ENCODE measurements at regions not wholly inside any gene's neighbourhood (a gene's known extent, or its start where the extent isn't known, plus 50 kb on each side); places are given as distances from the start of the nearest gene placed in this dataset.

DNA sequence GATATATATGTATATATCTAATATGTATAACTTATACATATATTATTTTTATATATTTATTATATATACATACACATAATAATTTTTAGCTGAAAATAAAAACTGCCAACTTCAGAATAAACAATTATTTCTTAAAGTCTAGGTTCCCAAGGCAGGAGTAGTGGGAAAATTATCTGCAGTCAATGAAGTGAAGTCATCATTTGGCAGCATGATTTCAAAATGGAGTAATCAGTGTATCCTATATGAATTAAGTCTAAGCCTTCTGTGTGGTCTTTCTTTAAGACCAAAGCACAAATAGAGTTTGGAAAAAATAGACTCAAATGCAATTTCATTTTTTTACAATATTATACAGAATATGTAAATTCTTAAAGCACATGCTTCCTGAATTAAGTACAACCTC, 251.0 kb downstream of the SAMD5 start:
- DNase-seq: no peak

DNA sequence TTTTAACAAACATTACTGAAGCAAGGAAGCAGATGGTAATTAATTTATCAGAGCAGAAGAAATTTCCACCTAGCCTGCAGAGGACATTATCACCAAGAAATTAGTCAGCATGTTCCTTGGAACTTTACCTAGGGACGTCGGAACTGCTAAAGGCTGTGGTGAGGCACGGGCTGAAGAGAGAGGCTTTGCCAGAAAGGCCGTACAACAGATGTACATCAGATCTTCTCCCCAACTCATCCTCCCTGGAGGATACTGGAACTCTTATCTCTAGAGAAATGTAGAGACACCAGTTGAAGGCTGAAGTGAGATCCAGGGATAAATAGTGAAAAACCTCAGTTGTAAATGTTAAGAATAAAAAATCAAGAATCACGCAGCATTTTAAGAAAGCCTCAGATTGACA, 257.1 kb downstream of the SAMD5 start:
- no peak for DNase-seq

- peak in 1 of 2 experiments; percentile 2 for DNase-seq
Measured at GRCh38 chr6:147768969-147769368, 260.5 kb downstream of the SAMD5 start.

DNA sequence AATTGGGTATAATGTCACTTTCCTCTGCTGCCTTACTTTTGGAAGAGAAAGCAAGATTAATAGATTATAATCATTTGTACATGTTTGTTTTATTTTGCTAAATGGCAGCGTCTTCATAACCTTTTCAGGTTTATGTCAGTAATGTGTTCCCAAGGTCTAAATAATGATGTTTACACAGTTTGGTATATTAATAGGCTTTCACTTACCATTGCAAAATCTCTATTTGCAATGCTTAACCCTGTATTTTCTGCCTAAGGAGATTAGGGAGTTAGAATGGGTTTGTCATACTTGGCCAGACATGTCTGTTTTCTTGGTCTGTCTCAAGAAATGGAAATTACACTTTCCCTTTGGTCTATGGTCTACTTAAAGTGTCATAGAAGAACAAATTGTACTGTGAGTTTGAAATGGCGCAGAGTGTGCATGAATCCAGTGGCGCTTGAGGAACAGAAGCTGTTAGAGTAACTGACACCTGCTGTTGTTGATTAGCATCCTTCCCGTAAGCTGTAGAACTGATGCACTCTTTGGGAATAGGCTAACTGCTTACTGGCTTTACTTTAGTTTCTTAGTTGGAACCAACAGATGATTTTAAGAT, 261.1 kb downstream of the SAMD5 start:
- DNase-seq: peak in 1 of 2 experiments; percentile 25

DNA sequence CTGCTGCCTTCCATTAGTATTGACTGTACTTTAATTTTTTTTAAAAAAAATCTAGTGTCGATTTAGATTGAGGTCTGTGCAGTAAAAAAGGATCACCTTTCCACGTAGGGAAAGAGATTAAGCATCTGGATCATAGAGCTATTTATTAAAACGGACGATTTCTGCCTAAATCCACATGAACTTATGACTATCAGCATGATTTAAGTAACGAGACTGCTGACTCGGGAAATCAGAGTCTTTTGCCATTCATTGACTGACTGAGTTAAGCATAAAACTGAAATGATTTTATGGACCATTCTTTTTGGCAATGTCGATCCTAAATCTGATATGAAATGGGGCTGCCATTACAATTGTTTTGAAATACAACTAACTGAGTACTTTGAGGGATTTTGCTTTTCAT, 261.7 kb downstream of the SAMD5 start:
- no peak for DNase-seq

DNA sequence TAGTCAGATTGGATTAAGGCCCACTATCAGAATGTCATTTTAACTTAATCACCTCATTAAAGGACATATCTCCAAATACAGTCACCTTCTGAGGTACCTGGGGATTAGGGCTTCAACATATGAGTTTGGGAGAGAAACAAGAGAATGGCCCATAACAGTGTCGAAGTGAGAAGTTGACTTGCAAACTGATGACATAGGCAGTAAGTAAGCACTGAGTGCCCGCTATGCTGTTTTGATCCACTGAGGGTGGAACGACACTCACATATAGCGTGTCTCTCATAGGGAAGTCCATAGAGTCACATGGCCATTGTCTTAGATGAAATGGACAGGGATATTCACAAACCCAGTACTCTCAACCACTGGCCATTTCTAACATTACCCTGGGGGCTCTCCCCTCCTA, 264.2 kb downstream of the SAMD5 start:
- DNase-seq: no peak

DNA sequence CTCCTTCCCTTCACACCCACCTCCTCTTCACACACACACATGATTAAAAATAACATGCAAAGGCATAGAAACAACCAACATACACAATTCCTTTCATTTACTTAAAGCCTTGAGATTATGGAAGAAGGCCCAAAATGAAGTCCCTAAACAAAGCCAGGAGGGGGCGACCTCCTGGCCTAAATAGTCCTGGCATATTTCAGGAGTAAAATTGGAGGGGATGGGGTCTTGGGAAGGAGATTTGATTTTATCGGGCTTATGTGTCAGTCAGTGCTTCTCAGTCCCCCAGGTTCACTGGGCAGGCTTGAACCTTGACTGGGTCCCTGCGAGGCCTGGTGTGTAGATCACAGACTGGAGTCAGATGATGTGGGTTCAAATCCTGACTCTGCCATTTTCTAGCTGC, 266.4 kb downstream of the SAMD5 start:
- no peak for DNase-seq

- no peak for DNase-seq
Measured at GRCh38 chr6:147776631-147777213, 268.2 kb downstream of the SAMD5 start.

GRCh38 chr6:147779624-147780023, 271.1 kb downstream of the SAMD5 start:
- DNase-seq: no peak

DNA sequence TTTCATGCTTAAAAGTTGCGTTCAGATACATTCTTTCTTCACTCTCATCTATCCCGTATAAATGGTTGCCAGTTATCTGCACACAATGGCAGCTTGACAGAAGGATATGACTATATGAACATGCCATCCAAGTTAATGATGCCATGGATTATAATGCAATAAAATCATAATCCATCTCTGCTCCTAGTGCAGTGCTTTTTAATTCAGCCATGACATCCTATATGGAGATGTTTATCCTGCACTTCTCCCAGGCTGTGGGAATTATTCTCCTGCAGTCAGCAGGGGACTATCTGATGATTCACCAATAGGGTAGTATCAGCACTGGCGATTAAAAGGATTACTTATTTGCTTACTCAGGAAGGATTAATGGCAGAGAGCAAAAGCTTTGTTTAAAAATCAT, 273.8 kb downstream of the SAMD5 start:
- peak in 1 of 2 experiments; percentile 29 for DNase-seq

DNA sequence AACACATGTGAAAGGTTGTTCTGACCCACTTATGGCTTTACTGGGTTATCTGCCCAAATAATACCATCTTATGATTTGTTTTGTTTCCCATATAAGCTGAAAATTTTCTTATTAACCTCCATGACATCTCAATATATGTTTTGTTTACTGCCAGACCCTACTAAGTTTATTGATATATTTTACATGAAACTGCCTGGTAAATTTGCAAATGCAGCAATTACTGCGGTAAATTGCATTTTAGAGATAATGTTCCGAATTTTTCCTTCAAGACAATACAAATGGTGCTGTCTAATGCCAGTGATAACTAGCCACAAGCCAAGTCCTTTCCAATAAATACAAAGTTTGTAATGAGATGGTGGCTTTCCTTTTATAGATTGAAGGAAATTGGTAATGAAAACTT, 275.9 kb downstream of the SAMD5 start:
- DNase-seq: no peak

- peak in 1 of 2 experiments; percentile 3 for DNase-seq
Measured at GRCh38 chr6:147787417-147787816, 278.9 kb downstream of the SAMD5 start.

- DNase-seq: no peak
Measured at GRCh38 chr6:147789430-147789947, 281.0 kb downstream of the SAMD5 start.

DNA sequence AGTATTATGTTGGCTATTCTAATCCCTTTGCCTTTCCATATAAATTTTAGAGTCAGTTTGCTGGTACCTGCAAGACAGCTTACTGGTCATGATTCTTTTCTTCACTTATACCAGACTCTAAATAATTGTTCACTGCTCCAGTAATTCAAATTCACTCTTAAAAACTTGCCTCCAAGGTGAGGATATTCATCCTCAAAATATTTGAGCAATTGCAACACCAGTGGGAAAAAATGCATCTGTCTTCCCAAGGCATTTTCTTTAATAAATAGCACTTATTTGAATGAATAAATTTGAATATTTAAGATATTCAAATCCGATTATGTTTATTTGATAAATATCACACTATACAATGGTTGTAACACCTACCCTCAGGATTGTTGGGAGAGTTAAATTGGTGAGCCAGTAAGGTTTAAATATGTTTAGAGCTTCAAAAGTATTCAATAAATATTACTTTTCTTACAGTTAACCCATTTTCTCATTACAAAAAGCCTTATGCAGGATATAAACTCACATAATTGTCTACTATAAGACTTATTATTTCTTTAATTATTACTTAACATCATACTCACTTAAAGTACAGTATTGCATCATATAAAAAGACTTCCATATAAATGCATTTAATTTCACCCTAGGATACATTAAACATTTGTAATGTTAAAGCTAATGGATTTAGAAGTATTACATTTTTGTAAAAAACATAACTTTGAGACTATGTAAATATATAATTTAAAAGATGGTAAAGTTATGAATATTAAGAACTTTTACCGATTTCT, 285.6 kb downstream of the SAMD5 start:
- DNase-seq: no peak

DNA sequence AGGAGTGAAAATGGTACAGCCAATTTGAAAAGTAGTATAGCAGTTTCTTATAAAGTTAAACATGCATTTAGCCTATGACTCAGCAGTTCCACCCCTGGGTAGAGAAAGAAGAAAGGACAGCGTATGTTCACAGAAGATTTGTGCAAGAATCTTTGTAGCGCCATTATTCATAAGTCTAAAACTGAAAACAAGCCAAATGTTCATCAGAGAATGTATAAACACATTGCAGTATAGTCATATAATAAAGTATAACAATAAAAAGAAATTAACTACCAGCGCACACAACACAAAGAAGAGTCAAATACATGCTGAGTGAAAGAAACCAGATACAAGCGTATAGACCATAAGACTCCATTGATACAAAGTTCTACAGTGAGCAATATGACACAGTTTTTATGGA, 294.0 kb downstream of the SAMD5 start:
- DNase-seq: no peak

- no peak for DNase-seq
Measured at GRCh38 chr6:147805155-147805554, 296.7 kb downstream of the SAMD5 start.

DNA sequence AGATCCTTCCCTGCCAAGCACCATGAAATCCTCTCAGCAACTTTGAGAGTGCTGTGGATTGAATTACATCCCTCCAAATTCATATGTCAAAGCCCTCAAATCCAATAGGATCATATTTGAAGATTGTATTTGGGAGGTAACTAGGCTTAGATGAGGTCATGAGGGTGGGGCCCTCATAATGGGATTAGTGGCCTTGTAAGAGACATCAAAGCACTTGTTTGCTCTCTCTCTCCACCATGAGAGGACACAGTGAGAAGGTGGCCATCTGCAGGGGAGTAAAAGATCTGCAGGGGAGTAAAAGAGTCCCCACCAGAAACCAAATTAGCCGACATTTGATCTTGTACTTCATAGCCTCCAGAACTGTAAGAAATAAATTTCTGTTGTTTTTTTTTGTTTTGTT, 298.2 kb downstream of the SAMD5 start:
- DNase-seq: no peak

- DNase-seq: no peak
Measured at GRCh38 chr6:147808640-147809039, 300.1 kb downstream of the SAMD5 start.

DNA sequence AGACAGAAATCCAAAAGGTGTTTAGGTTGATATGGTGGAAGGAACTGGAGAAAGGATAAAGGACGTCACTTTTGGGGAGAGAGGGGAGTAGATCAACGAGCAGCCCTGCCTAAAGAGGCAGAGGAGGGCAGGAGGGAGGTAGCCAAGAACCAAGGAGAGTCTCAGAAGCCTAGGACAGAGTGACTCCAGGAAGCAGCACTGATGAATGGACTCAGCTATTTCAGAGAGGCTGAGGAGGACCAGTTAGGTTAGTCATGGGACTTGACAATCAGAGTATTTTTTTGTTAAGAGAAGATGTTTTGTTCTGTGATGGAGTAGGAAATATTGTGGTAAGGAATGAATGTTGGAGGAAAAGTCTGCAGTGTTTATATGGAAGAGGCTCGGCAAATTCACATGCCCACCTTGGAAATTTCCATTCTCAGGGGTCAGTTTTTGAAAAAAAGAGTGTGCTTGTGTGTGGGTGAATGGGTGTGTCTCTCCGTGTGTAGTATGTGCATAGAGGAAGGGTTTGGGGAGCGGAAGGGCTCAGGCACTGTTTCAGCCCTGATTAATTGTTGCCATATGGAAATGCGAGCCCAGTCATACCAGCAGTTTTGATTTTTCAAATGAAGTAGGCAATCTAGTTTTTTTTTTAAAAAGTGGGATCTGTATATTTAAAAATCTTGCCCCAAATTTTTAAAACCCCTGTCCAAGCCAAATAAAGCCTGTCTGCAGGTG, 303.6 kb downstream of the SAMD5 start:
- DNase-seq: no peak

GRCh38 chr6:147817042-147817689, 308.7 kb downstream of the SAMD5 start:
- DNase-seq: no peak

DNA sequence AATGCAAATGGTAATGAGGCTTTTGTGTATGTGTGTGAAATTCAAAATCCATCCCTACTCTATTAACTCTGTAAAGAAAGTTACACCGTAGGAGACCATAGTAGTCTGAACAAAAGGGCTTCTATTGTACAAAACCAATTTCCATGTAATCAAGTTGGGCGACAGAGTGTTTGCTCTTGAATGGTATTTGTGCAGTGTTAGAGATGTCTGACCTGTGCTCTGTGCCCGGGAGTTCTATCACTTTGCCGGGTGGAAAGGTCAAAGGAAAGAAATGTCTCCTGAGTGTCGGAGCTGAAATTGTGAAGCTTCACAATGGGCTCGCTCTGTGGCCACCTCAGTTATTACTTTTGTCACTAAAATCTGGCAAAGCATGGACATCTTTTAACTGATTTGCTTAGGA, 312.0 kb downstream of the SAMD5 start:
- DNase-seq: peak in 1 of 2 experiments; percentile 15

DNA sequence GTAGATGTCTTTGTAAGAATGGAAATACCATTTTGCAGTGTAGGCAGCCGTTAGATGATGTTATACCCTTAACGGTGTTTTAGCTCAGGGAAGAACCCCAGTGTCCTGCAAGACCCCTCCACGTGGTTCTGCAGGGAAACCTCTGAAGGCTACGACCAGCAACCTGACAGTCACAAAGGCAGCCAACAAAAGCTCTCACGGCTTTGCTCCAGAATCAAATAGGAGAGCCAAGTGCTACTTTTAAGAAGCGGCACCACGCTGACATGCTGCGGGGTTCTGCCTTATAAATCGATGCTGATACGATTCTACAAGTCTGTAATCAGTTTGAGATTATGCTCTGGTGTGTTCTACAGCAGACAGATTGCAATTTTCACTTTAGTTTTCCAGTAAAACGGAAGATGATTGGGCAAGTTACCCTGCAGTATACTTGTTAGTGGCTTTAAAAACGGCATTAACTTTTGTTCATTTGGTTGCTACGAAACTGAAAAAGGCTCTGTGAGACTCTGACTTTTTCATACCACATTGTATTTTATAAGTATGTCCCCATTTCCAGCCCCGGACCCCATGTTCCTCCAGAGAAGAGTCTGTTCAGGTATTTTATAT, 312.9 kb downstream of the SAMD5 start:
- no peak for DNase-seq

GRCh38 chr6:147823936-147824335, 315.4 kb downstream of the SAMD5 start:
- no peak for DNase-seq

Data from NCI-H2081 (cell line).